ENCODE measurements at regions not wholly inside any gene's neighbourhood (a gene's known extent, or its start where the extent isn't known, plus 50 kb on each side); places are given as distances from the start of the nearest gene placed in this dataset.

DNA sequence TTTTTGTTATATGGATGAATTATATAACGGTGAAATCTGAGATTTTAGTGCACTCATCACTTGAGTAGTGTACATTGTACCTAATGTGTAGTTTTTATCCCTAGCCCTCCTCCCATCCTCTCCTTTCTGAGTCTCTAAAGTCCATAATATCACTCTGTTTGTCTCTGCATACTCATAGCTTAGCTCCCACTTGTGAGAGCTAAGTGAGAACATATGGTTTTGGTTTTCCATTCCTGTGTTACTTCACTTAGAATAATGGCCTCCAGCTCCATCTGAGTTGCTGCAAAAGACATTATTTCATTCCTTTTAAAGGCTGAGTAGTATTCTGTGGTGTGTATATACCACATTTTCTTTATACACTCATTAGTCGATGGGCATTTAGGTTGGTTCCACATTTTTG lies 94.0 kb downstream of the SLC10A2 start:
- TF ChIP-seq, protein P1, sequence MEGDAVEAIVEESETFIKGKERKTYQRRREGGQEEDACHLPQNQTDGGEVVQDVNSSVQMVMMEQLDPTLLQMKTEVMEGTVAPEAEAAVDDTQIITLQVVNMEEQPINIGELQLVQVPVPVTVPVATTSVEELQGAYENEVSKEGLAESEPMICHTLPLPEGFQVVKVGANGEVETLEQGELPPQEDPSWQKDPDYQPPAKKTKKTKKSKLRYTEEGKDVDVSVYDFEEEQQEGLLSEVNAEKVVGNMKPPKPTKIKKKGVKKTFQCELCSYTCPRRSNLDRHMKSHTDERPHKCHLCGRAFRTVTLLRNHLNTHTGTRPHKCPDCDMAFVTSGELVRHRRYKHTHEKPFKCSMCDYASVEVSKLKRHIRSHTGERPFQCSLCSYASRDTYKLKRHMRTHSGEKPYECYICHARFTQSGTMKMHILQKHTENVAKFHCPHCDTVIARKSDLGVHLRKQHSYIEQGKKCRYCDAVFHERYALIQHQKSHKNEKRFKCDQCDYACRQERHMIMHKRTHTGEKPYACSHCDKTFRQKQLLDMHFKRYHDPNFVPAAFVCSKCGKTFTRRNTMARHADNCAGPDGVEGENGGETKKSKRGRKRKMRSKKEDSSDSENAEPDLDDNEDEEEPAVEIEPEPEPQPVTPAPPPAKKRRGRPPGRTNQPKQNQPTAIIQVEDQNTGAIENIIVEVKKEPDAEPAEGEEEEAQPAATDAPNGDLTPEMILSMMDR (conservative IDR thresholded peaks at IDR 0.05): no peak
- TF ChIP-seq ZFX (IDR thresholded peaks at IDR 0.05): no peak

Measured in C4-2B (cell line).